HEK293 (cell line): ENCODE measurements at regions not wholly inside any gene's neighbourhood (a gene's known extent, or its start where the extent isn't known, plus 50 kb on each side); places are given as distances from the start of the nearest gene placed in this dataset.

Experiments
- CTCF ChIA-PET: fragments of 350-600 bp; formaldehyde crosslinking; extraction: SDS; loops from one replicate; lab custom pipeline; 2021; ENCODE audit warnings: antibody characterized with exemption; lab: Yijun Ruan, JAX
- POLR2A ChIA-PET: fragments of 300-600 bp; formaldehyde crosslinking; extraction: SDS; loops from one replicate; lab custom pipeline; 2020; ENCODE audit warnings: antibody characterized with exemption, inconsistent platforms; lab: Yijun Ruan, JAX
- H3K27ac ChIP-seq: fragments of 200-500 bp; sonication (Bioruptor generic); 2 replicates; pipeline ENCODE4 v1.5.1; 2014; ENCODE audit warnings: low read depth, low read length, control low read depth, inconsistent platforms; ENCODE audit errors: extremely low read depth
- H3K36me3 ChIP-seq, 2 experiments: fragments of 200-500 bp in 1 of 2; sonication (Bioruptor generic) in 1 of 2; 1 replicate in 1 of 2; 2 replicates in 1 of 2; pipeline ENCODE4 v1.5.1; 2014 to 2017; ENCODE audit warnings: inconsistent platforms in 2 of 2, low read length in 2 of 2; ENCODE audit not compliant: control insufficient read depth in 2 of 2, insufficient read depth in 1 of 2
- H3K4me1 ChIP-seq: fragments of 200-500 bp; sonication (Bioruptor generic); 2 replicates; pipeline ENCODE4 v1.5.1; 2014; ENCODE audit warnings: mild to moderate bottlenecking, low read length, inconsistent platforms; ENCODE audit not compliant: control insufficient read depth, insufficient read depth
- H3K4me3 ChIP-seq: 2 replicates; pipeline ENCODE4 v1.5.1; 2011; ENCODE audit warnings: low read depth, mild to moderate bottlenecking, control low read depth, low read length, moderate library complexity
- H3K9me3 ChIP-seq: fragments of 200-500 bp; sonication (Bioruptor generic); 2 replicates; pipeline ENCODE4 v1.5.1; 2014; ENCODE audit warnings: low read depth, low read length, inconsistent platforms; ENCODE audit not compliant: control insufficient read depth, insufficient read depth
- AEBP2 ChIP-seq: fragments of 450-650 bp; formaldehyde crosslinking; IDR thresholded peaks from 2 replicates; pipeline ENCODE4 v1.5.1; 2016; ENCODE audit warnings: missing biosample characterization, missing genetic modification characterization, borderline replicate concordance
- BCL11A ChIP-seq: fragments of 450-650 bp; formaldehyde crosslinking; IDR thresholded peaks from 2 replicates; pipeline ENCODE4 v1.5.1; 2016; ENCODE audit warnings: low read depth, missing biosample characterization, missing genetic modification characterization
- IKZF3 ChIP-seq: fragments of 450-650 bp; IDR thresholded peaks from 2 replicates; pipeline ENCODE4 v1.5.0; 2018; ENCODE audit warnings: missing biosample characterization, mild to moderate bottlenecking, missing genetic modification characterization, moderate library complexity
- KLF10 ChIP-seq: fragments of 450-650 bp; IDR thresholded peaks from 2 replicates; pipeline ENCODE4 v1.5.1; 2018; ENCODE audit warnings: missing biosample characterization, mild to moderate bottlenecking, missing genetic modification characterization
- KLF9 ChIP-seq: fragments of 450-650 bp; formaldehyde crosslinking; IDR thresholded peaks from 2 replicates; pipeline ENCODE4 v1.5.1; 2016; ENCODE audit warnings: missing biosample characterization, missing genetic modification characterization, low read depth
- PATZ1 ChIP-seq: fragments of 450-650 bp; formaldehyde crosslinking; IDR thresholded peaks from 2 replicates; pipeline ENCODE4 v1.5.1; 2016; ENCODE audit warnings: missing biosample characterization, missing genetic modification characterization
- PBX3 ChIP-seq: sonication (generic); formaldehyde crosslinking; IDR thresholded peaks from 2 replicates; pipeline ENCODE4 v1.8.1; 2022; ENCODE audit warnings: mild to moderate bottlenecking, moderate library complexity, missing genetic modification reagents
- PRDM1 ChIP-seq: fragments of 450-650 bp; formaldehyde crosslinking; IDR thresholded peaks from 2 replicates; pipeline ENCODE4; 2016; ENCODE audit warnings: missing biosample characterization, missing genetic modification characterization
- TCF7L2 ChIP-seq: IDR thresholded peaks from 2 replicates; pipeline ENCODE4 v1.6.1; 2011; ENCODE audit warnings: low read depth, mild to moderate bottlenecking, inconsistent platforms, low read length, moderate library complexity, borderline replicate concordance
- ZBTB6 ChIP-seq: fragments of 450-650 bp; formaldehyde crosslinking; IDR thresholded peaks from 2 replicates; pipeline ENCODE4 v1.5.1; 2017; ENCODE audit warnings: missing biosample characterization, missing genetic modification characterization
- ZEB2 ChIP-seq: fragments of 450-650 bp; formaldehyde crosslinking; IDR thresholded peaks from 2 replicates; pipeline ENCODE4 v1.5.1; 2016; ENCODE audit warnings: missing biosample characterization, missing genetic modification characterization
- ZNF140 ChIP-seq: fragments of 450-650 bp; formaldehyde crosslinking; IDR thresholded peaks from 2 replicates; pipeline ENCODE4 v1.5.1; 2016; ENCODE audit warnings: missing biosample characterization, missing genetic modification characterization
- ZNF23 ChIP-seq: fragments of 450-650 bp; formaldehyde crosslinking; IDR thresholded peaks from 2 replicates; pipeline ENCODE4 v1.5.1; 2016; ENCODE audit warnings: missing biosample characterization, missing genetic modification characterization, borderline replicate concordance
- ZNF274 ChIP-seq, 2 experiments: fragments of 200-500 bp in 1 of 2; fragments of 450-650 bp in 1 of 2; sonication (Bioruptor generic) in 1 of 2; formaldehyde crosslinking in 1 of 2; IDR thresholded peaks; 2 replicates each; pipeline versions ENCODE4 v1.5.1 to v1.6.1; 2014 to 2016; ENCODE audit warnings: borderline replicate concordance in 1 of 2, inconsistent platforms in 1 of 2, low read length in 1 of 2, missing biosample characterization in 1 of 2, missing genetic modification characterization in 1 of 2
- ZNF302 ChIP-seq: fragments of 450-650 bp; formaldehyde crosslinking; IDR thresholded peaks from 2 replicates; pipeline ENCODE4 v1.5.1; 2016; ENCODE audit warnings: missing biosample characterization, missing genetic modification characterization, low read depth
- ZNF341 ChIP-seq: fragments of 450-650 bp; formaldehyde crosslinking; IDR thresholded peaks from 2 replicates; pipeline ENCODE4; 2016; ENCODE audit warnings: low read depth, missing biosample characterization, missing genetic modification characterization
- ZNF350 ChIP-seq: fragments of 450-650 bp; formaldehyde crosslinking; IDR thresholded peaks from 2 replicates; pipeline ENCODE4 v1.5.0; 2017; ENCODE audit warnings: missing biosample characterization, mild to moderate bottlenecking, missing genetic modification characterization
- ZNF354C ChIP-seq: fragments of 450-650 bp; formaldehyde crosslinking; IDR thresholded peaks from 2 replicates; pipeline ENCODE4 v1.5.1; 2016; ENCODE audit warnings: missing biosample characterization, missing genetic modification characterization, low read depth, borderline replicate concordance
- ZNF423 ChIP-seq: fragments of 450-650 bp; formaldehyde crosslinking; IDR thresholded peaks from 2 replicates; pipeline ENCODE4 v1.5.1; 2016; ENCODE audit warnings: missing biosample characterization, missing genetic modification characterization
- ZNF48 ChIP-seq: fragments of 450-650 bp; formaldehyde crosslinking; IDR thresholded peaks from 2 replicates; pipeline ENCODE4 v1.5.1; 2016; ENCODE audit warnings: missing biosample characterization, missing genetic modification characterization
- ZNF501 ChIP-seq: fragments of 450-650 bp; formaldehyde crosslinking; IDR thresholded peaks from 2 replicates; pipeline ENCODE4 v1.5.1; 2016; ENCODE audit warnings: missing biosample characterization, missing genetic modification characterization
- ZNF510 ChIP-seq: fragments of 450-650 bp; formaldehyde crosslinking; IDR thresholded peaks from 2 replicates; pipeline ENCODE4 v1.5.1; 2018; ENCODE audit warnings: mild to moderate bottlenecking, missing genetic modification characterization, missing biosample characterization; ENCODE audit not compliant: insufficient replicate concordance
- ZNF600 ChIP-seq: fragments of 450-650 bp; formaldehyde crosslinking; IDR thresholded peaks from 2 replicates; pipeline ENCODE4 v1.5.1; 2016; ENCODE audit warnings: missing biosample characterization, missing genetic modification characterization
- ZNF629 ChIP-seq: fragments of 450-650 bp; formaldehyde crosslinking; IDR thresholded peaks from 2 replicates; pipeline ENCODE4 v1.5.1; 2017; ENCODE audit warnings: missing biosample characterization, missing genetic modification characterization
- ZNF830 ChIP-seq: fragments of 450-650 bp; IDR thresholded peaks from 2 replicates; pipeline ENCODE4 v1.5.0; 2018; ENCODE audit warnings: missing biosample characterization, missing genetic modification characterization, low read depth, mild to moderate bottlenecking, moderate library complexity
- TF ChIP-seq, protein P1 (sequence below): fragments of 450-650 bp; formaldehyde crosslinking; IDR thresholded peaks from 2 replicates; pipeline ENCODE4 v1.5.1; 2016; ENCODE audit warnings: missing biosample characterization, missing genetic modification characterization

DNA sequence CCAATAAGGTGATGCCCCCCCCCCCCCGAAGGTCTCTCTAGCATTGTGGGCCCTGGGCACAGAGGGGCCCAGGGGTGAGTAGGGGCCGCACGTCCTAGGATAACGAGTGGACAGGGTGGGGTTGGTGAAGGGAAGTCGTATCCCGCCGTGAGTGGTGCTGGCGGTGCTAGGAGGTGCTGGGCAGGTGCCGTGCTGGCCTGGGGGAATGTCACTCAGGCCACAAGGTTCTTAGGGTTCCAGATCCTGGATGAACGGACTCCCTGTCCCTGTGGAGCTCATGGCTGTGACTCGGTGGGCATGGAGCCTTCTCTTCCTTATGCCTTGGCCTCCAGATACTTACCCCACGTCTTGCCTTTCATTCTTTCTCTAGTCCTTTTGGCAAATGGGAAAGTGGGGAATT is 157.4 kb upstream of the SOX1 start:
- ChIA-PET CTCF (no interaction called here), POLR2A (no interaction called here)
- no peaks in the 10 kb centered on the region for H3K9me3 ChIP-seq
- H3K36me3 ChIP-seq: no peaks in the 10 kb centered on the region
- no peaks in the 10 kb centered on the region for H3K4me1 ChIP-seq
- TF ChIP-seq ZNF48 (tag by site-specific recombination): no peak
- TF ChIP-seq, protein P1, sequence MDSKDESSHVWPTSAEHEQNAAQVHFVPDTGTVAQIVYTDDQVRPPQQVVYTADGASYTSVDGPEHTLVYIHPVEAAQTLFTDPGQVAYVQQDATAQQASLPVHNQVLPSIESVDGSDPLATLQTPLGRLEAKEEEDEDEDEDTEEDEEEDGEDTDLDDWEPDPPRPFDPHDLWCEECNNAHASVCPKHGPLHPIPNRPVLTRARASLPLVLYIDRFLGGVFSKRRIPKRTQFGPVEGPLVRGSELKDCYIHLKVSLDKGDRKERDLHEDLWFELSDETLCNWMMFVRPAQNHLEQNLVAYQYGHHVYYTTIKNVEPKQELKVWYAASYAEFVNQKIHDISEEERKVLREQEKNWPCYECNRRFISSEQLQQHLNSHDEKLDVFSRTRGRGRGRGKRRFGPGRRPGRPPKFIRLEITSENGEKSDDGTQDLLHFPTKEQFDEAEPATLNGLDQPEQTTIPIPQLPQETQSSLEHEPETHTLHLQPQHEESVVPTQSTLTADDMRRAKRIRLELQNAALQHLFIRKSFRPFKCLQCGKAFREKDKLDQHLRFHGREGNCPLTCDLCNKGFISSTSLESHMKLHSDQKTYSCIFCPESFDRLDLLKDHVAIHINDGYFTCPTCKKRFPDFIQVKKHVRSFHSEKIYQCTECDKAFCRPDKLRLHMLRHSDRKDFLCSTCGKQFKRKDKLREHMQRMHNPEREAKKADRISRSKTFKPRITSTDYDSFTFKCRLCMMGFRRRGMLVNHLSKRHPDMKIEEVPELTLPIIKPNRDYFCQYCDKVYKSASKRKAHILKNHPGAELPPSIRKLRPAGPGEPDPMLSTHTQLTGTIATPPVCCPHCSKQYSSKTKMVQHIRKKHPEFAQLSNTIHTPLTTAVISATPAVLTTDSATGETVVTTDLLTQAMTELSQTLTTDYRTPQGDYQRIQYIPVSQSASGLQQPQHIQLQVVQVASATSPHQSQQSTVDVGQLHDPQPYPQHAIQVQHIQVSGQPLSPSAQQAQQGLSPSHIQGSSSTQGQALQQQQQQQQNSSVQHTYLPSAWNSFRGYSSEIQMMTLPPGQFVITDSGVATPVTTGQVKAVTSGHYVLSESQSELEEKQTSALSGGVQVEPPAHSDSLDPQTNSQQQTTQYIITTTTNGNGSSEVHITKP (tag by site-specific recombination): no peak
- no peak for TF ChIP-seq ZBTB6 (tag by site-specific recombination)
- TF ChIP-seq ZNF140 (tag by site-specific recombination): no peak
- TF ChIP-seq ZNF510 (tag by site-specific recombination): no peak
- no peak for TF ChIP-seq PRDM1 (tag by site-specific recombination)
- no peak for TF ChIP-seq KLF10 (tag by site-specific recombination)
- TF ChIP-seq ZNF350 (tag by site-specific recombination): no peak
- TF ChIP-seq ZNF629: no peak
- TF ChIP-seq IKZF3 (tag by site-specific recombination): no peak
- no peak for TF ChIP-seq ZNF501 (tag by site-specific recombination)
- no peak for TF ChIP-seq ZNF830 (tag by site-specific recombination)
- TF ChIP-seq PBX3 (CRISPR knock-in tag): no peak
- TF ChIP-seq ZNF423 (tag by site-specific recombination): no peak
- no peak for TF ChIP-seq ZNF600
- TF ChIP-seq ZNF354C (tag by site-specific recombination): no peak
- no peak for TF ChIP-seq KLF9 (tag by site-specific recombination)
- TF ChIP-seq ZNF274 (IDR thresholded peaks at IDR 0.05; ENCODE audit: low read length): no peak
- TF ChIP-seq ZNF274 (tag by site-specific recombination; IDR thresholded peaks at IDR 0.05; ENCODE audit: borderline replicate concordance): no peak
- no peak overlapping the region for H3K27ac ChIP-seq
- no peak overlapping the region for H3K4me3 ChIP-seq

DNA sequence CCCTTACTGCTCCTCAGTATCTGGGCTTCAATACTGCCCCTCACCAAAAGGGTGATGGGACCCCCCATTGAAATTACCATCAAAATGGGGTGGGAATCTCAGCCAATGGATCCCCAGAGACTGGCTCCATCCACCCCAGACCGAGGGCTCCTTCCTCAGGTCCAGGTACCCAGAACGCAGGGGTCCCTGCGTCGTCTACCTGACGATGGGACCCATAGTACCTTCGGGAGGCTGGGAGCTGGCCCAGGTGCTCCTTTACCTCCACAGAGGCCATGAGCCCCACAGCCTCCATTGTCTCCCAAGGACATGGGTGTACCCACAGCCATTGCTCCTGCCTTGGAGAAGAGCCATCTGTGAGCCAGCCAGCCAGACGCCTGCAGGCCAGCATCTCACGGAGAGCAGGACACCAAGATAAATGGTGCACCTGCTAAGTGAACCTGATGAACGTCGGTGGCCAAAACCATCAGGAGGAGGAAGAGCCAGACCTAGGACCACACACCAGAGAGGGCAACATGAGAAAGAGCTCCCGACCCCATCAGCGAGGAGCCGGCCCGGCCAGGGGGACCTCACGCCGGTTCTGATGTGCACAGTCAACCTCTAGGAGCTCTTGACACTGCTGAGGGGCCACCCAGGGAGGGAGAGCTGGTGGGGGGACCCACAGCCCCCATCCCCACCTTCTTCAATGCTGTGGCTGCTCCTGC is 156.8 kb upstream of the SOX1 start:
- Histone ChIP-seq H3K9me3 (no peaks in the 10 kb centered on the region), H3K36me3 (no peaks in the 10 kb centered on the region)
- POLR2A ChIA-PET: no interaction called here
- no peak for TF ChIP-seq ZNF23 (tag by site-specific recombination)
- no peak for TF ChIP-seq ZEB2 (tag by site-specific recombination)
- no peak for TF ChIP-seq BCL11A (tag by site-specific recombination)
- TF ChIP-seq AEBP2 (tag by site-specific recombination): no peak
- TF ChIP-seq PATZ1 (tag by site-specific recombination): no peak
- TF ChIP-seq TCF7L2: no peak
- no peak for TF ChIP-seq ZNF302
- no peak for TF ChIP-seq ZNF341 (tag by site-specific recombination)

More for the DNA sequence above, 156.8 kb upstream of the SOX1 start:
- no peak overlapping the region for H3K27ac ChIP-seq
- CTCF ChIA-PET: no interaction called here
- H3K4me1 ChIP-seq: no peaks in the 10 kb centered on the region
- no peak overlapping the region for H3K4me3 ChIP-seq
